ENCODE measurements at regions not wholly inside any gene's neighbourhood (a gene's known extent, or its start where the extent isn't known, plus 50 kb on each side); places are given as distances from the start of the nearest gene placed in this dataset.

DNA sequence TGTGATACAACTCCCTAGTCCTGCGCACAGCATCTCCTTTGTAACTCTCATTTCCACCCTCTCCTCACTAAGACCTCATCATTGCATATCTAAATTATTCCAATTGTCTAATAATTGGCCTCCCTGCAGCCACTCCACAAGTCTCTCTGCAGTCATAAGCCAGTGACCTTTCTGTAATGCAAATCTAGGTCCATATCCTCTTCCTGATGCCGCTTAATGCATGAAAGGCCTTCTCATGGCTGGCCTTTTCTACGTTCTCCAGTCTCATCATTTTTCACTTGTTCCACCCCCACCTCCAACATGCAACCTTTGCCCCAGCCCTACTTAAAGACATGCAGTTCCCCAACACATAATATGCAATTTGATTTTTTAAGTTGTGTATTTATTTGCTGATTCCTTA lies 96.0 kb downstream of the RPAP3 start:
- TF ChIP-seq, protein P1, sequence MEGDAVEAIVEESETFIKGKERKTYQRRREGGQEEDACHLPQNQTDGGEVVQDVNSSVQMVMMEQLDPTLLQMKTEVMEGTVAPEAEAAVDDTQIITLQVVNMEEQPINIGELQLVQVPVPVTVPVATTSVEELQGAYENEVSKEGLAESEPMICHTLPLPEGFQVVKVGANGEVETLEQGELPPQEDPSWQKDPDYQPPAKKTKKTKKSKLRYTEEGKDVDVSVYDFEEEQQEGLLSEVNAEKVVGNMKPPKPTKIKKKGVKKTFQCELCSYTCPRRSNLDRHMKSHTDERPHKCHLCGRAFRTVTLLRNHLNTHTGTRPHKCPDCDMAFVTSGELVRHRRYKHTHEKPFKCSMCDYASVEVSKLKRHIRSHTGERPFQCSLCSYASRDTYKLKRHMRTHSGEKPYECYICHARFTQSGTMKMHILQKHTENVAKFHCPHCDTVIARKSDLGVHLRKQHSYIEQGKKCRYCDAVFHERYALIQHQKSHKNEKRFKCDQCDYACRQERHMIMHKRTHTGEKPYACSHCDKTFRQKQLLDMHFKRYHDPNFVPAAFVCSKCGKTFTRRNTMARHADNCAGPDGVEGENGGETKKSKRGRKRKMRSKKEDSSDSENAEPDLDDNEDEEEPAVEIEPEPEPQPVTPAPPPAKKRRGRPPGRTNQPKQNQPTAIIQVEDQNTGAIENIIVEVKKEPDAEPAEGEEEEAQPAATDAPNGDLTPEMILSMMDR (IDR thresholded peaks at IDR 0.05; ENCODE audit: insufficient read depth, low read length, poor library complexity, severe bottlenecking) = no peak
- TF ChIP-seq EZH2phosphoT487 (conservative IDR thresholded peaks at IDR 0.05; ENCODE audit: low read length) = no peak
